ENCODE measurements at regions not wholly inside any gene's neighbourhood (a gene's known extent, or its start where the extent isn't known, plus 50 kb on each side); places are given as distances from the start of the nearest gene placed in this dataset.

DNA sequence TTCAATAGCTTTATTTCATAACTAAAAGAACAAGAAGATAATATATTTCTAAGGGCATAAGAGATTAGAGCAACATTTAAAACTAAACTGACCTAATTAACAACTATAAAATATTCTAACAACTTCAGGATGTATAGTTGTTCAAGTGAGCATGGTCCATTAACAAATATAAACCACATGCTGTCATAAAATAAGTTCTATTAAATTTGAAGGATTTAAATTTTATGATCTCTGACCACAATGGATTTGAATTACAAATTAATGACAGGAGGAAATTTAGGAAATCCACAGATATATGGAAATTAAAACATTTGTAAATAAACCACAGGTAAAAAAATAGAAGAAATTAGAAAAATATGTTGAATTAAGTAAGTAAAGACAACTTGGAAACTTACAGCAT is 196.5 kb upstream of the PCDH20 start:
- Histone ChIP-seq H3K4me1 (no peaks in the 10 kb centered on the region), H3K27ac (no peak overlapping the region), H3K4me3 (no peak overlapping the region), H3K9me3 (no peaks in the 10 kb centered on the region), H3K27me3 (no peaks in the 10 kb centered on the region), H3K36me3 (no peaks in the 10 kb centered on the region)
- no peak for TF ChIP-seq POLR2AphosphoS5 (IDR thresholded peaks at IDR 0.05)
- DNase-seq (ENCODE audit: low spot score in 2 of 2) = no peak

DNA sequence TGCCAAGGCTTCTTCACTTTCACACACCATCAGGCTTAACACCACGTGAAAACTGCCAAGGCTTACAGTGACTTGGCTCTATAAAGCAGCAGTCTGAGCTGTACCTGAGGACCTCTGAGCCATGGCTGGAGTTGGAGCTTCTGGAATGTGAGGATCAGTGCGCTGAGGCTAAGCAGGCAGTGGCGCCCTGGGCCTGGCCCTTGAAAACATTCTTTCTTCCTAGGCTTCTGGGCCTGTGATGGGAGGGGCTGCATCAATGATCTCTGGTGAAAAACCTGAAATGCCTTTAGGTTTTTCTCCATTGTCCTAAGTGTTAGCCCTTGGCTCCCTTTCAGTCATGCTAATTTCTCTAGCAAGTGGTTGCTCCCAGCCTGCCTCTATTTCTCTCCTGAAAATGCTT is 192.5 kb upstream of the PCDH20 start:
- H3K27ac ChIP-seq = no peak overlapping the region
- H3K4me3 ChIP-seq = no peak overlapping the region
- TF ChIP-seq EP300 (IDR thresholded peaks at IDR 0.05) (no peak), POLR2AphosphoS5 (IDR thresholded peaks at IDR 0.05) (no peak), POLR2A (IDR thresholded peaks at IDR 0.05) (no peak), CTCF (IDR thresholded peaks at IDR 0.05) (no peak)
- H3K27me3 ChIP-seq = no peaks in the 10 kb centered on the region
- no peaks in the 10 kb centered on the region for H3K9me3 ChIP-seq
- no peaks in the 10 kb centered on the region for H3K4me1 ChIP-seq
- H3K36me3 ChIP-seq = no peaks in the 10 kb centered on the region
- DNase-seq (ENCODE audit: low spot score in 2 of 2) = no peak
- 76% methylated on average over 3 of the region's 3 CpGs for WGBS

- Histone ChIP-seq H3K9me3 (no peaks in the 10 kb centered on the region), H3K4me1 (no peaks in the 10 kb centered on the region), H3K27me3 (no peaks in the 10 kb centered on the region), H3K27ac (peak overlapping the region; percentile 58), H3K4me3 (no peak overlapping the region), H3K36me3 (no peaks in the 10 kb centered on the region)
- WGBS = 53% methylated on average over 3 of the region's 3 CpGs
- no peak for TF ChIP-seq EP300 (IDR thresholded peaks at IDR 0.05)
- TF ChIP-seq CTCF (IDR thresholded peaks at IDR 0.05) = no peak
- no peak for TF ChIP-seq POLR2A (IDR thresholded peaks at IDR 0.05)
- no peak for TF ChIP-seq POLR2AphosphoS5 (IDR thresholded peaks at IDR 0.05)
- peak in 1 of 2 donors; percentile 70 for DNase-seq (ENCODE audit: low spot score in 2 of 2)
These were observed 184.8 kb upstream of the PCDH20 start for GRCh38 chr13:61600360-61601033.

GRCh38 chr13:61592489-61592888 is 176.8 kb upstream of the PCDH20 start:
- no peaks in the 10 kb centered on the region for H3K36me3 ChIP-seq
- no peaks in the 10 kb centered on the region for H3K4me1 ChIP-seq
- TF ChIP-seq EP300 (IDR thresholded peaks at IDR 0.05) = no peak
- TF ChIP-seq POLR2AphosphoS5 (IDR thresholded peaks at IDR 0.05) = no peak
- TF ChIP-seq CTCF (IDR thresholded peaks at IDR 0.05) = no peak
- no peak for TF ChIP-seq POLR2A (IDR thresholded peaks at IDR 0.05)
- no peak overlapping the region for H3K27ac ChIP-seq
- H3K27me3 ChIP-seq = no peaks in the 10 kb centered on the region
- H3K9me3 ChIP-seq = no peaks in the 10 kb centered on the region
- no peak overlapping the region for H3K4me3 ChIP-seq
- DNase-seq (ENCODE audit: low spot score in 2 of 2) = no peak
- 25% methylated on average over 2 of the region's 2 CpGs for WGBS

- 81% methylated on average over 1 of the region's 1 CpG for WGBS
- TF ChIP-seq EP300 (IDR thresholded peaks at IDR 0.05) = no peak
- TF ChIP-seq POLR2AphosphoS5 (IDR thresholded peaks at IDR 0.05) = no peak
- H3K36me3 ChIP-seq = no peaks in the 10 kb centered on the region
- H3K4me1 ChIP-seq = no peaks in the 10 kb centered on the region
- DNase-seq (ENCODE audit: low spot score in 2 of 2) = no peak
- H3K27me3 ChIP-seq = no peaks in the 10 kb centered on the region
- H3K9me3 ChIP-seq = no peaks in the 10 kb centered on the region
- H3K27ac ChIP-seq = no peak overlapping the region
- H3K4me3 ChIP-seq = no peak overlapping the region
These were observed 160.3 kb upstream of the PCDH20 start for GRCh38 chr13:61575973-61576372.

GRCh38 chr13:61563645-61564044 is 148.0 kb upstream of the PCDH20 start:
- WGBS = 29% methylated on average over 1 of the region's 1 CpG
- no peak overlapping the region for H3K27ac ChIP-seq
- no peak for TF ChIP-seq CTCF (IDR thresholded peaks at IDR 0.05)
- TF ChIP-seq POLR2A (IDR thresholded peaks at IDR 0.05) = no peak
- no peak for TF ChIP-seq EP300 (IDR thresholded peaks at IDR 0.05)
- TF ChIP-seq POLR2AphosphoS5 (IDR thresholded peaks at IDR 0.05) = no peak
- H3K4me1 ChIP-seq = no peaks in the 10 kb centered on the region
- no peak for DNase-seq (ENCODE audit: low spot score in 2 of 2)
- H3K4me3 ChIP-seq = no peak overlapping the region
- no peaks in the 10 kb centered on the region for H3K9me3 ChIP-seq
- no peaks in the 10 kb centered on the region for H3K27me3 ChIP-seq
- H3K36me3 ChIP-seq = no peaks in the 10 kb centered on the region

All from suprapubic skin (tissue), 4 donors.